PC-3 (cell line): ENCODE measurements at regions not wholly inside any gene's neighbourhood (a gene's known extent, or its start where the extent isn't known, plus 50 kb on each side); places are given as distances from the start of the nearest gene placed in this dataset.

Experiments used
- ATAC-seq: fragments of 200-7000 bp; cut with Tn5 transposase; 2 replicates; pipeline ENCODE4 v1.9.1; 2020; ENCODE audit warnings: mild to moderate bottlenecking, moderate library complexity
- BruUV-seq: library from RNA; stranded (reverse); fragments of 400-500 nt; replicated peaks from 2 replicates; lab custom pipeline; 2021; lab: Mats Ljungman, UMichigan
- CTCF ChIA-PET: fragments of 300-600 bp; sonication (Branson Sonifier 250); formaldehyde crosslinking; loops from one replicate; lab custom pipeline; 2022; ENCODE audit warnings: antibody characterized with exemption; lab: Charles Lee
- POLR2A ChIA-PET: fragments of 300-600 bp; sonication (Branson Sonifier 250); formaldehyde crosslinking; loops from one replicate; lab custom pipeline; 2022; ENCODE audit warnings: antibody characterized with exemption; ENCODE audit not compliant: unreplicated experiment; lab: Charles Lee
- DNase-seq: peaks from one replicate; pipeline ENCODE4 v3.0.0-alpha.2; 2015
- H2AFZ ChIP-seq: fragments of 300-600 bp; sonication (generic); 2 replicates; pipeline ENCODE4 v1.6.0; 2016; ENCODE audit warnings: antibody characterized with exemption, low read length
- H3F3A ChIP-seq: fragments of 300-600 bp; sonication (generic); one replicate; pipeline ENCODE4 v1.6.0; 2017; ENCODE audit warnings: antibody characterized with exemption, low read length, control low read depth, mild to moderate bottlenecking; ENCODE audit not compliant: unreplicated experiment
- H3K27ac ChIP-seq: fragments of 300-600 bp; sonication (generic); 2 replicates; pipeline ENCODE4 v1.5.1; 2016; ENCODE audit warnings: mild to moderate bottlenecking, low read length
- H3K27me3 ChIP-seq: fragments of 300-600 bp; sonication (generic); 2 replicates; pipeline ENCODE4 v1.6.1; 2016; ENCODE audit warnings: low read length, mixed read lengths
- H3K36me3 ChIP-seq: fragments of 300-600 bp; sonication (generic); 2 replicates; pipeline ENCODE4 v1.6.1; 2016; ENCODE audit warnings: low read depth, mixed run types, low read length, mixed read lengths
- H3K4me1 ChIP-seq: fragments of 300-600 bp; sonication (generic); 2 replicates; pipeline ENCODE4 v1.5.1; 2016; ENCODE audit warnings: low read length; ENCODE audit not compliant: insufficient read depth
- H3K4me2 ChIP-seq: fragments of 300-600 bp; sonication (generic); 2 replicates; pipeline ENCODE4 v1.6.0; 2016; ENCODE audit warnings: low read length
- H3K4me3 ChIP-seq: fragments of 300-600 bp; sonication (generic); 2 replicates; pipeline ENCODE4 v1.5.1; 2016; ENCODE audit warnings: mild to moderate bottlenecking, low read length, mixed read lengths
- H3K79me2 ChIP-seq: fragments of 300-600 bp; sonication (generic); 2 replicates; pipeline ENCODE4 v1.6.1; 2017; ENCODE audit warnings: low read length, mixed read lengths
- H3K9ac ChIP-seq: fragments of 300-600 bp; sonication (generic); 2 replicates; pipeline ENCODE4 v1.6.0; 2016; ENCODE audit warnings: mild to moderate bottlenecking, low read length
- H3K9me2 ChIP-seq: fragments of 300-600 bp; sonication (generic); replicated peaks from 2 replicates; pipeline ENCODE4 v1.6.1; 2016; ENCODE audit warnings: mixed run types, low read length, mixed read lengths
- H3K9me3 ChIP-seq: fragments of 300-600 bp; sonication (generic); 2 replicates; pipeline ENCODE4 v1.6.1; 2016; ENCODE audit warnings: low read length, mixed read lengths
- H4K20me1 ChIP-seq: fragments of 300-600 bp; sonication (generic); 2 replicates; pipeline ENCODE4 v1.6.1; 2016; ENCODE audit warnings: low read length, mixed read lengths
- EZH2 ChIP-seq: fragments of 300-600 bp; sonication (generic); IDR thresholded peaks from one replicate; pipeline ENCODE4 v1.6.1; 2017; ENCODE audit warnings: antibody characterized with exemption, mild to moderate bottlenecking, low read length; ENCODE audit not compliant: unreplicated experiment
- EZH2phosphoT487 ChIP-seq: fragments of 300-600 bp; sonication (generic); IDR thresholded peaks from 2 replicates; pipeline ENCODE4 v1.6.1; 2018; ENCODE audit warnings: mild to moderate bottlenecking, antibody characterized with exemption, low read length, borderline replicate concordance
- intact Hi-C: fragments of 100-400 bp; cut with micrococcal nuclease; formaldehyde crosslinking; loops from 2 replicates; pipeline ENCODE4 v1.9.0; 2023
- TF ChIP-seq, protein P1 (sequence below): fragments of 300-600 bp; sonication (generic); conservative IDR thresholded peaks from 2 replicates; pipeline ENCODE4 v1.5.1; 2017; ENCODE audit warnings: antibody characterized with exemption, low read depth, mild to moderate bottlenecking, low read length

DNA sequence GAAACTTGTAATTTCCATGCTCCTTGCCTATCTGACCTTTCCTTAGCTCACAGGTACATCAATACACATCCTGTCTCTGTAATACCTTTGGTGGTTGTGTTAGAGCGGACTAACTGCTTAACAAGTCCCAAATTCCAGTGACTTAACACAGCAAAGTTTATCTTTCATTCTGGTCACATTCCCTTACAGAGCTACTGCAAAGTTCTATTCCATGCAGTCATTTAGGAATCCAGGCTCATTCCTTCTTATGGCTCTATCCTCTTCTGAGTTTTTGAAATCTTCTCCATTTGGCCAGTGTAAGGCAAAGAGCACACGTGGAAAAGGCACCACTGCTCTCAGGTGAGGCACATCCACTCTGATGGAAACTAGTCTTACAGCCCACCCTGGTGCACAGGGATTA, 238.6 kb upstream of the ANKRD55 start:
- H3K9me3 ChIP-seq: no peaks in the 10 kb centered on the region
- H3K79me2 ChIP-seq: no peaks in the 10 kb centered on the region
- H3K4me1 ChIP-seq: no peaks in the 10 kb centered on the region
- no peaks in the 10 kb centered on the region for H4K20me1 ChIP-seq
- no peak overlapping the region for H3K4me3 ChIP-seq
- H3K4me2 ChIP-seq: no peak overlapping the region
- TF ChIP-seq, protein P1, sequence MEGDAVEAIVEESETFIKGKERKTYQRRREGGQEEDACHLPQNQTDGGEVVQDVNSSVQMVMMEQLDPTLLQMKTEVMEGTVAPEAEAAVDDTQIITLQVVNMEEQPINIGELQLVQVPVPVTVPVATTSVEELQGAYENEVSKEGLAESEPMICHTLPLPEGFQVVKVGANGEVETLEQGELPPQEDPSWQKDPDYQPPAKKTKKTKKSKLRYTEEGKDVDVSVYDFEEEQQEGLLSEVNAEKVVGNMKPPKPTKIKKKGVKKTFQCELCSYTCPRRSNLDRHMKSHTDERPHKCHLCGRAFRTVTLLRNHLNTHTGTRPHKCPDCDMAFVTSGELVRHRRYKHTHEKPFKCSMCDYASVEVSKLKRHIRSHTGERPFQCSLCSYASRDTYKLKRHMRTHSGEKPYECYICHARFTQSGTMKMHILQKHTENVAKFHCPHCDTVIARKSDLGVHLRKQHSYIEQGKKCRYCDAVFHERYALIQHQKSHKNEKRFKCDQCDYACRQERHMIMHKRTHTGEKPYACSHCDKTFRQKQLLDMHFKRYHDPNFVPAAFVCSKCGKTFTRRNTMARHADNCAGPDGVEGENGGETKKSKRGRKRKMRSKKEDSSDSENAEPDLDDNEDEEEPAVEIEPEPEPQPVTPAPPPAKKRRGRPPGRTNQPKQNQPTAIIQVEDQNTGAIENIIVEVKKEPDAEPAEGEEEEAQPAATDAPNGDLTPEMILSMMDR: no peak
- TF ChIP-seq EZH2 (no peak), EZH2phosphoT487 (no peak)
- no peak overlapping the region for H3K9ac ChIP-seq
- no peaks in the 10 kb centered on the region for H3F3A ChIP-seq
- DNase-seq: no peak
- BruUV-seq: no TSS peak
- CTCF ChIA-PET: no interaction called here
- no peak overlapping the region for H2AFZ ChIP-seq
- H3K36me3 ChIP-seq: no peaks in the 10 kb centered on the region
- ATAC-seq: no peak
- POLR2A ChIA-PET: no interaction called here
- no peaks in the 10 kb centered on the region for H3K27me3 ChIP-seq
- no peak overlapping the region for H3K27ac ChIP-seq
- intact Hi-C loops: loop anchor here (10.0 kb wide), 1 partner anchor 197 kb away; no protein-coding TSS in a partner anchor
- H3K9me2 ChIP-seq: no peaks in the 10 kb centered on the region

DNA sequence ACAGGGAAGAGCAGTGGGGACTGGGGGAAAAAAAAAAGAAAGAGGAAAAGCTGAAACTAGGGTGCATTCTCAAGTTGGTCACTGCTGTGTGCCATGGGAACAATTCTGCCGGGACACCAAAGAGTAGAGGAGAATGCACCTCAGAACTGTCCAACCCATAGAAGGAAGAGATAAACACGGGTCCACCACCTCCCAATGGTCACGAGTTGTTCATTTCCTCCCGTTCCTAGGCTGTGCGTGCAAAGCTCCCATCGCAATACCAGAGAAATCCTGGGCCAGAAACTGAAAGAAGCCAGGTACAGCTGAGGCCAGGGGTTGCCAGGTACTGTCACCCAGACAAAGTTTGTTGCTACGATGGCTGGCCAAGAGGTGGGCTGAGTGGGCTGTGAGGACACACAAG, 236.9 kb upstream of the ANKRD55 start:
- Histone ChIP-seq H3K9me2 (no peaks in the 10 kb centered on the region), H2AFZ (no peak overlapping the region), H3K9ac (no peak overlapping the region), H3K27ac (no peak overlapping the region), H3K27me3 (no peaks in the 10 kb centered on the region), H3K4me2 (no peak overlapping the region), H4K20me1 (no peaks in the 10 kb centered on the region), H3K4me3 (no peak overlapping the region), H3K36me3 (no peaks in the 10 kb centered on the region), H3K9me3 (no peaks in the 10 kb centered on the region), H3F3A (no peaks in the 10 kb centered on the region), H3K4me1 (no peaks in the 10 kb centered on the region), H3K79me2 (no peaks in the 10 kb centered on the region)
- TF ChIP-seq EZH2 (no peak), EZH2phosphoT487 (no peak)
- TF ChIP-seq, protein P1: no peak
- ChIA-PET CTCF (no interaction called here), POLR2A (no interaction called here)
- intact Hi-C loops: loop anchor here (10.0 kb wide), 1 partner anchor 195 kb away; no protein-coding TSS in a partner anchor
- ATAC-seq: no peak
- no peak for DNase-seq
- BruUV-seq: no TSS peak

DNA sequence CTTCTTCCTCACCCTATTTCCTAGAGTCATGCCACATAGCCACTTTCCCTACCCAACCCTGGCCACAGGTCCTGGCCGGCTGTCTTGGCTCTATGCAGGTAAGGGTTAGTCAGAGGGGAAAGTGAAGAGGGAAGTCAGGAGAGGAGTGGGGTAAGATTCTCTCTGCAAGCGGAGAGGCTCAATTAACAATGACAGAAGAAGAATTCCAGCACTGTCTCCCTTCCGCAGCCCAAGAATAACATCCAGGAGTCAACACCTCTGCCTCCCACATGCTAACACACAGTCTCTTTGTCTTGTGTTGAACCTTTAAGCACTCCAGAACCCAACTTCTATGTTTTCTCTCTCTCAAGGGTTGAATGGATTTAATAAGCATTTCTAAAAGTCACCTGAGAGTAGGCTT, 235.1 kb upstream of the ANKRD55 start:
- CTCF ChIA-PET: no interaction called here
- Histone ChIP-seq H2AFZ (no peak overlapping the region), H3K4me2 (no peak overlapping the region), H3K27ac (no peak overlapping the region), H3K9me3 (no peaks in the 10 kb centered on the region), H3K9me2 (no peaks in the 10 kb centered on the region), H3K79me2 (no peaks in the 10 kb centered on the region), H3K9ac (no peak overlapping the region), H3K4me1 (no peaks in the 10 kb centered on the region), H3K4me3 (no peak overlapping the region), H3K27me3 (no peaks in the 10 kb centered on the region), H3F3A (no peaks in the 10 kb centered on the region), H3K36me3 (no peaks in the 10 kb centered on the region), H4K20me1 (no peaks in the 10 kb centered on the region)
- ATAC-seq (no peak), DNase-seq (no peak)
- no peak for TF ChIP-seq EZH2
- TF ChIP-seq EZH2phosphoT487: no peak
- TF ChIP-seq, protein P1: no peak
- no TSS peak for BruUV-seq
- intact Hi-C loops: no loop called here
- POLR2A ChIA-PET: no interaction called here
